RPMI8226 (cell line): ENCODE measurements at regions not wholly inside any gene's neighbourhood (a gene's known extent, or its start where the extent isn't known, plus 50 kb on each side); places are given as distances from the start of the nearest gene placed in this dataset.
"Not testable (repeated sequence)": the region's sequence is repeated elsewhere in the genome, so short reads cannot be mapped to it uniquely, and the experiment has no call there.

Experiments
- DNase-seq: peaks from one replicate; pipeline ENCODE4 v3.0.0-alpha.2; 2015

DNA sequence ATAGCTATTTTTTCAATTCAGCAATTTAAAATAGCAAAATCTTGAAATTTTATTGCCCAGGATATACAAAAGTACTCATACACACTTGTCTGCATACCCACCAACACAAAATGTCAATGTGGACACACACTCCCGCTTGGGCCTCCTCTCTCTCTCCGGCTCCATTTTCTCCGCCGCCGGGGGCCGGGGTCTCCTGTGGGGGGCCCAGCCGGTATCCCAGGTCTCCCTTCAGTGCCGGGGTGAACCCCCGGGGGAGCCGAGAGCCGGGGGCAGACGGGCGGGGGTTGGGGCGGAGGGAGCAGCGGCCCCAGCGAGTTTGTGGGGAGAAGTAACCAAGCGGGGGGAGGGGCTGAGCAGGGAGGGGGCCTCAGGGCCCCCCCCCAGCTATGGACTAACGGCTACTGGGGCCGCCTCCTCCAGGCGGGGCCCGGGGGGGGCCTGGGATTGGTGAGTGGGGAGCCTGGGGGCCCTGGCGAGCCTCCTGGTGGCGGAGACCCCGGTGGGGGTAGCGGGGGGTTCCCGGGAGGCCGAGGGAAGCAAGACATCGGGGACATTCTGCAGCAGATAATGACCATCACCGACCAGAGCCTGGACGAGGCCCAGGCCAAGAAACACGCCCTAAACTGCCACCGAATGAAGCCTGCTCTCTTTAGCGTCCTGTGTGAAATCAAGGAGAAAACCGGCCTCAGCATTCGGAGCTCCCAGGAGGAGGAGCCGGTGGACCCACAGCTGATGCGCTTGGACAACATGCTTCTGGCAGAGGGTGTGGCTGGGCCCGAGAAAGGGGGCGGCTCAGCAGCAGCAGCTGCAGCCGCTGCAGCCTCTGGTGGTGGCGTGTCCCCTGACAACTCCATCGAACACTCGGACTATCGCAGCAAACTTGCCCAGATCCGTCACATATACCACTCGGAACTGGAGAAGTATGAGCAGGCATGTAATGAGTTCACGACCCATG, 56.6 kb downstream of the CHST2 start:
- not testable (repeated sequence) for DNase-seq

DNA sequence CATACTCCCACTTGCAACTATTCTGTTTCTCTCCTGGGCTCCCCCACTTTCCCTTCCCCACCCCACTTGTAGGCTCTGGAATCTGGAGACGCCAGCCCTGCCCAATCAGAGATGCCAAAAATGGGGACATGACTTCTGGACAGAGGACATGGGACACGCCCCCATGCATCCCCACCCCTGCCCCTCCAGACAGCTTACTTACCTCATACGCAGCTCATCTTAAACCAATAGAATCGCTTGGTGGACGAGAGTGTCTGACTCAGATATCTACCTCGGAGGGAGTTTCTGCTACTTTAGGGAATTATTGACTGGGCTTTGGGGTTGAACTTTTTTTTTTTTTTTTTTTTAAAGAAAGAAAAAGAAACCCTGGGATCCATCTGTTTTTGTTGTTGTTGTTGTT, 58.4 kb downstream of the CHST2 start:
- not testable (repeated sequence) for DNase-seq

- DNase-seq, result not testable (repeated sequence)
Observed at GRCh38 chr3:143178775-143179548, 59.4 kb downstream of the CHST2 start.

DNA sequence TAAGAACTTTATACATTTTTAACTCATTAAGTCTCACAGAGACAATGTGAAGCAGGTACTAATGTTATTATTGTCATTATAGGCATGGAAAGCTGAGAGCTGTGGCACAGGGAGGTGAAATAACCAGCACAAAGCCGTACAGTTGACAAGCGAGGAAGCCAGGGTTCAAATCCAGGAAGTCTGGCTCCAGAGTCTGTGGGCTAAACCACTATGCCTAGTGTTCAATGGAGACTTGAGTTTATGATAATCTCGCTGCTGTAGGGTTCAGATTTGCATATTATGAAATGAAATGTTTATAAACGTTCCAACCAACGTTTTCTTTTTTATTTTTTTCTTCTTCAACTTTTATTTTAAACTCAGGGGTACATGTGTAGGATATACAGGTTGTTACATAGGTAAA, 60.0 kb downstream of the CHST2 start:
- no peak for DNase-seq

DNA sequence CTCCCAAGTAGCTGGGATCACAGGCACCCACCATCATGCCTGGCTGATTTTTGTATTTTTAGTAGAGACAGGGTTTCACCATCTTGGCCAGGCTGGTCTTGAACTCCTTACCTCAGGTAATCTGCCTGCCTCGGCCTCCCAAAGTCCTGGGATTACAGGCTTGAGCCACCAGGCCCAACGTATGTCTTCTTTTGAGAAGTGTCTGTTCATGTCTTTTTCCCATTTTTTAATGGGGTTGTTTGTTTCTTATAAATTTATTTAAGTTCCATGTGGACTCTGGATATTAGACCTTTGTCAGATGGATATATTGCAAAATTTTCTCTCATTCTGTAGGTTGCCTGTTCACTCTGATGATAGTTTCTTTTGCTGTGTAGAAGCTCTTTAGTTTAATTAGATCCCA, 61.3 kb downstream of the CHST2 start:
- not testable (repeated sequence) for DNase-seq

DNA sequence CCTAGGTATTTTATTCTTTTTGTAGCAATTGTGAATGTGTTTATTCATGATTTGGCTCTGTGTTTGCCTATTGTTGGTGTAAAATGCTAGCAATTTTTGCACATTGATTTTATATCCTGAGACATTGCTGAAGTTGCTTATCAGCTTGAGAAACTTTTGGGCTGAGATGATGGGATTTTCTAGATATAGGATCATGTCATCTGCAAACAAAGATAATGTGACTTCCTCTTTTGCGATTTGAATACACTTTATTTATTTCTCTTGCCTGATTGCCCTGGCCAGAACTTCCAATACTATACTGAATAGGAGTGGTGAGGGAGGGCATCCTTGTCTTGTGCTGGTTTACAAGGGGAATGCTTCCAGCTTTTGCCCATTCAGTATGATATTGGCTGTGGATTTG, 62.4 kb downstream of the CHST2 start:
- DNase-seq, result not testable (repeated sequence)

DNA sequence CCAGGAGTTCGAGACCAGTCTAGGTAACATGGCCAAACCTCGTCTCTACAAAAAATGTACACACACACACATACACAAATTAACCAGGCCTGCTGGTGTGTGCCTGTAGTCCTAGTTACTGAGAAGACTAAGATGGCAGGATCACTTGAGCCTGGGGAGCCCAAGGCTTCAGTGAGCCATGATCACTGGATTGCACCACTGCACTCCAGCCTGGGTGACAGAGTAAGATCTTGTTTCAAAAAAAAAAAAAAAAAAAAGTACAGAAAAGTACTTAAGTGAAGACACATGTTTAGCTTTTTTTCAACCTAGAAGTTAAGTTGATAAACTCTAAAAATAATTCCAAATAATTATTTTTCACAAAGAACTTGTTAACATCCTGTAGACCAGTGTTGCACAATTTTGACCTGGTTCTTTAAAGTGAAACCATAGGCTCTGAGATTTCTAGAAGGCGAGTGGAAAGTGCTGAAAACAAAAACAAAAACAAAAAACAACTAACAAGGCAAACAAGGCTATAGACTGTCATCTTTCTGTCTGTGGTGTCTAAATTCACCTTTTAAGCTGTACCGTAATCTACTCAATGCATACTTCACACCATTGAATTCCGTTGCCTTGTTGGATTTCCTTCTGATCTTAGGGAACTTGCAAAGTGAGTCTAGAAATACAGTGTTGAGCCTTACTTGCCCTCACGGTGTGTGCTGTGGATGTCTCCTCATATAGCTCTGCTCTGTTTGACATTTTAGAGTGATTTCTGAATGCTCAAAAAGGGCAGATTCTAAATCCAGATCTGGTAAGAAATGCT, 63.5 kb downstream of the CHST2 start:
- DNase-seq, result no peak

DNA sequence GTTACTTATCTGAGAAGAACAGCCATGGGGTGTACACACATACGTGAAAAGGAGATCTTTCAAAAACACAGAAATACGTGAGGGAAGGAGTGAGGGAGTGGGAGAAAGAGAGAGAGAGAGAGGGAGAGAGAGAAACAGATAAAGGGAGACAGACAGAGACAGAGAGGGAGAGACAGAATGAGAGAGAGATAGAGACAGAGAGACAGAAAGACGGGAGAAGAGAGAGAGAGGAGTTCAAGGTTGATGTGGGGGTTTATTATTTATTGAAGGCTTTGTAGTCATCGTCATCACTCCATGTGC, 64.0 kb downstream of the CHST2 start:
- no peak for DNase-seq

GRCh38 chr3:143184099-143184498, 64.5 kb downstream of the CHST2 start:
- DNase-seq, result no peak

GRCh38 chr3:143185401-143185800, 65.8 kb downstream of the CHST2 start:
- no peak for DNase-seq

DNA sequence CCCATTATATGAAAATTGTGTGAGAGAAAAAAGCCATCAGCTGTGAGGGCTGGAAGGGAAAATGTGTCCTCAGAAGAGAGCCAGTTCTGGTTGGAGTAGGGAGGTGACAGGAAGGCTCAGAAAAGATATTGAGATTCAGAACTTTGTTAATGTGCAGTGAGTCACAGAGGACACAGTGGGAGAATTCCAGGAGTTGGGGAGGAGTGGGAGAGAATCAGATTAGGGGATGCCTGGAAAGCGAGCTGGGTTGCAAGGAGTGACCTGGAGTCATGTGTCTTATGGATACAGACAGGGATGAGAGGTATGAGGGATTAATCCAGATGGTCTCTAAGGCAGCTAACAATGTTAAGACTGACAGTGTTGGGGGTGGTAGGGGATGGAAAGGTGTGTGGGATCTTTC, 67.5 kb downstream of the CHST2 start:
- DNase-seq, result no peak

- no peak for DNase-seq
Observed at GRCh38 chr3:143188881-143189280, 69.3 kb downstream of the CHST2 start.

GRCh38 chr3:143190101-143190500, 70.5 kb downstream of the CHST2 start:
- DNase-seq, result no peak

DNA sequence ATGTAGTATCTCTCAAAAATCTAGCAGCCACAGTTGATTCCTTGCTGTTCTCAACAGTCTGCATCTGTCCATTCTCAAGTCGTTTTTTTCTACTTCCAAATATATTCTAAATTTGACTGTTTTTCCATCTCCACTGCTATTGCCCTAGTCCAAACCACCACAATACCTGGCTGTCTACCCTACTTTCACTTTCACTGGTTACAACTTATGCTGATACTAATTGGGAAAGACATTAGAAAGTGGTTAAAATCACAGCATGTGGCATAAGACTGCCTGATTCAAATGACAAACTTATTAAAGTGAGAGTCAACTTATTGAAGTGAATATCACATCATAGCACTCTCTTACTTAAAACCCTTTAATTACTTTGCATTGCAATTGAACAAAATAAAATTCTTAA, 72.6 kb downstream of the CHST2 start:
- no peak for DNase-seq

DNA sequence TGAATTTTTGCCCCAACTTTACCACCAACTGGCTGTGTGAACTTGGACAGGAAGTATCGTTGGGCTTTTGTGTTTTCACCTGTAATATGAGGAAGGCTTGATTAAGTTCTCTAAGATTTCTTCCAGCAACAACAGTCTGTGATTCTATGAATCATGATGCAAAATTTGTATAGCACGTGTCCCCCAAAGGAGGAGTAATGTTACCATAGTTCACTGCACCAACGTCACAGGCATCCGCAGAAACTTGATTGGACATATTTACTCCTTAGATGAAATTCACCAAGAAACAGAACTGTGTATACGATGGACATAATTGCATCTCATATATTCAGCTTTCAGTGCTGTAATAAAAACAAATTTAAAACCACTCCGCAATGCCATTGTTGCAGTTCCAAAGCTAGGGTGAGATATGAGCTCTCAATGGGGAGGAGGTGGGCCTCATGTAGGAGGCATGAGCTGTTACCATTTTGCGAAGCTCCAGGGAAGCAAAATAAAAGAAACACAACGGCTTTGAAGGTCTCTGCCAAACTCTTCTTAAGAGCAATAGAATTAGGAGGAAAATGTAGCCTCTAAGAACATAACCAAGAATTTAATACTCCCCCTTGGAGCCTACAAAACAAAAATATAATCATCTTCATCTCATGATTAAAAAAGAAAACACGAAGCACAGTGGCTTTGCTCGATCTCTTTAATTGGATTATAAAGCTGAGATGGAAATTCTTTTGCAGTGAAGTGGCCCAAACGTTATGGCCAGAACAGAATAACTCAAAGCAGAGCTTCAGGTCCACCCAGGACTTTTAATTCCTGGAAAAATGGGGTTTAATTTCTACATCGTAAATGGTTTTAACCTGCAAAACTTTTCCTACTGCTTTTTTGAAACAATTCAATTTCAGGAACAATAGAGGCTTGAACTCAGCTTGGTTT, 80.7 kb downstream of the CHST2 start:
- DNase-seq, result no peak

DNA sequence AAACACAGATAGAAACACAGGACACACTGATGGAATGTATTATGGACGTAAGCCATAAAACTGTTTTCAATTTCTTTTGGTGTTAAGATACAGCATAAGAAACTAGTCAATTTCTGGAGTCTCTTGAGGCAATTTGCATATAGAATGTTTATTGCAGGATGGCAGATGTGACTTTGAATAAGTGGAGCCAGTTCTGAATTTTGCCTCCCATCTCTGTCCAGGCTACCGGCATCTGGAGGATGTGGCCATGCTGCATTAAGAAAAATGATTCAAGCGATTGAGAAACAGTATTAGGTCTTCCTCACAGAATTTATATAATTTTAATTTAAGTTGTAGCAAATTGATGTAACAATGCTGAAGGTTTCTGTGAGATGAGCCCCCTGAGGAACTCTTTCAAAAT, 81.5 kb downstream of the CHST2 start:
- DNase-seq, result no peak

GRCh38 chr3:143201870-143202752, 82.5 kb downstream of the CHST2 start:
- no peak for DNase-seq

GRCh38 chr3:143203142-143203541, 83.6 kb downstream of the CHST2 start:
- no peak for DNase-seq

DNA sequence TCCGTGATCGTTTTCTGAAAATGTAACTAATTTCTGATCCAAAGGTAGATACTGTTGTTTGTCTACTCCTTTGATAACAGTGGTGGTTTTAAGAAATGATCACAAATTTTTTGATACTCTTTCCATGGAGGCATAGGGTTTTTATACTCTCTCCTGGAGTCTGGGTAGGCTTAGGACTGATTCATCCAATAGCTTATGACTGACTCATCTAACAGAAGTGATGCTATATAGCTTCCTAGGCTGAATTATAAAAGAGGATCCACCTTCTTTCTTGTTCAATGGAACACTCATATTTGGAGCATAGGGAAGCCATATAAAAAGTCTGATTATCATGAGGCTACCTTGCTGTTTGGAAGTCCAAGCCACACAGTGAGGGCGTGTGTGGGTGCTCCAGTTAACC, 84.3 kb downstream of the CHST2 start:
- DNase-seq, result no peak

DNA sequence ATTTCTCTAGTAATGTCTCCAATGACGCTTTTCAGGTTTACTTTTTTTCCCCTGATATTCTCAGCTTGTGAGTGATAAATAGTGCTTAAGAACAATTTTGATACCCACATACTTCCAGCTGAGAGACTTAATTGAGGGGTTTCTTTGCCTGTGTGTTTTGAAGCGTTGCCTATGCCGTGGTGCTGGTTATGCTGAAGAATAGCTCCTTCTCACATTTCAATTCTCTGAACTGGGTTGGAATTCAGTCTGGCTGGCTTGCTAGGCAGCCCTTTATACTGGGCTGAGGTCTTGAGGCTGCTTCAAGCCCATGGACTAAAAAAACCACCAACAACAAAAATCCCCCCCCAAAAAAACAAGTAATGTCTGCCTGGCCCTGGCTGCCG, 87.4 kb downstream of the CHST2 start:
- no peak for DNase-seq

- peak; percentile 96 for DNase-seq
Observed at GRCh38 chr3:143207338-143207961, 87.9 kb downstream of the CHST2 start.
